K562 (cell line): ENCODE measurements at regions not wholly inside any gene's neighbourhood (a gene's known extent, or its start where the extent isn't known, plus 50 kb on each side); places are given as distances from the start of the nearest gene placed in this dataset.

Experiments used
- CHD2 ChIP-seq: IDR thresholded peaks from 2 replicates; pipeline ENCODE4 v1.6.1; 2011; ENCODE audit warnings: low read depth, low read length
- LEF1 ChIP-seq: fragments of 450-650 bp; IDR thresholded peaks from 2 replicates; pipeline ENCODE4 v1.6.1; 2016; ENCODE audit warnings: mild to moderate bottlenecking
- MGA ChIP-seq: fragments of 450-650 bp; IDR thresholded peaks from 2 replicates; pipeline ENCODE4 v1.6.1; 2016; ENCODE audit warnings: mild to moderate bottlenecking, moderate library complexity
- RAD51 ChIP-seq: fragments of 450-650 bp; IDR thresholded peaks from 2 replicates; pipeline ENCODE4 v1.7.1; 2016; ENCODE audit warnings: low read depth, mild to moderate bottlenecking, borderline replicate concordance
- U2AF2 ChIP-seq: fragments of 200-400 bp; formaldehyde crosslinking; optimal IDR thresholded peaks from 2 replicates; pipeline ENCODE3; 2017; ENCODE audit warnings: low read depth, mild to moderate bottlenecking, low read length
- ZNF134 ChIP-seq: fragments of 250-450 bp; sonication (Bioruptor Pico); conservative IDR thresholded peaks from 2 replicates; pipeline ENCODE4 v1.4.0; 2020
- ZNF407 ChIP-seq: fragments of 450-650 bp; IDR thresholded peaks from 2 replicates; pipeline ENCODE4 v1.6.1; 2016; ENCODE audit warnings: low read depth
- TF ChIP-seq, protein P1 (sequence below): conservative IDR thresholded peaks from 2 replicates; pipeline ENCODE4 v1.6.1; 2011; ENCODE audit warnings: low read depth, mild to moderate bottlenecking, low read length; ENCODE audit not compliant: control insufficient read depth

DNA sequence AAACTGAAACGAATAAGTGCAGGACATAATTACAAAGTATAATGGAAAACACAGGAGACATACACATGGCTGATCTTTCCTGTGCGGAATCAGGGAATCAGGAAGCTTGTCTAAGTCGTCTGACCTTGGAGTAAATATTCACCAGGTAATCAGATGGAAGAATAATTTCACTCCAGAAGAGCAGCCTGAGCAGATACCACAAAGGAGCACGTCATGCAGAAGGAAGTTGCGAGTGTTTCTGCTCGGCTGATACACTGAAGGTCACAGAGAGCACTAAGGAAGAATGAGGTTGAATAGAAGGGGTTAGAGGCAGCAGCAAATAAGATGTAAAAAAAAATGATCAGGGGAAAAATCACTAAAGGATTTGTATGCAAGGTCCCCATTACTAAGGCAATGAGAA lies 122.3 kb upstream of the GPC6 start (continued):
- TF ChIP-seq MGA: no peak
- TF ChIP-seq, protein P1, sequence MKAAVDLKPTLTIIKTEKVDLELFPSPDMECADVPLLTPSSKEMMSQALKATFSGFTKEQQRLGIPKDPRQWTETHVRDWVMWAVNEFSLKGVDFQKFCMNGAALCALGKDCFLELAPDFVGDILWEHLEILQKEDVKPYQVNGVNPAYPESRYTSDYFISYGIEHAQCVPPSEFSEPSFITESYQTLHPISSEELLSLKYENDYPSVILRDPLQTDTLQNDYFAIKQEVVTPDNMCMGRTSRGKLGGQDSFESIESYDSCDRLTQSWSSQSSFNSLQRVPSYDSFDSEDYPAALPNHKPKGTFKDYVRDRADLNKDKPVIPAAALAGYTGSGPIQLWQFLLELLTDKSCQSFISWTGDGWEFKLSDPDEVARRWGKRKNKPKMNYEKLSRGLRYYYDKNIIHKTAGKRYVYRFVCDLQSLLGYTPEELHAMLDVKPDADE: no peak
- no peak for TF ChIP-seq LEF1
- no peak for TF ChIP-seq ZNF407
- no peak for TF ChIP-seq ZNF134
- TF ChIP-seq RAD51: no peak
- TF ChIP-seq CHD2: no peak
- no peak for TF ChIP-seq U2AF2
